Activated naive CD8-positive, alpha-beta T cell treated with anti-CD3 and anti-CD28 coated beads for 36 hours (primary cell): ENCODE measurements at regions not wholly inside any gene's neighbourhood (a gene's known extent, or its start where the extent isn't known, plus 50 kb on each side); places are given as distances from the start of the nearest gene placed in this dataset.

ENCODE experiments used
- DNase-seq: peaks from one replicate; pipeline ENCODE4 v3.0.0; 2021
- H3K27ac Mint-ChIP-seq: one replicate; pipeline ENCODE4 v1.8.0; 2022; ENCODE audit warnings: mild to moderate bottlenecking, moderate library complexity, mixed read lengths
- H3K27me3 Mint-ChIP-seq: one replicate; pipeline ENCODE4 v1.8.0; 2022; ENCODE audit warnings: mild to moderate bottlenecking, mixed read lengths
- H3K36me3 Mint-ChIP-seq: one replicate; pipeline ENCODE4 v1.8.0; 2021; ENCODE audit warnings: mild to moderate bottlenecking, mixed read lengths
- H3K4me1 Mint-ChIP-seq: one replicate; pipeline ENCODE4 v1.8.0; 2021; ENCODE audit warnings: mixed read lengths
- H3K4me3 Mint-ChIP-seq: one replicate; pipeline ENCODE4 v1.8.0; 2022; ENCODE audit warnings: mild to moderate bottlenecking, moderate library complexity, mixed read lengths
- H3K9me3 Mint-ChIP-seq: one replicate; pipeline ENCODE4 v1.8.0; 2022; ENCODE audit warnings: mixed read lengths

DNA sequence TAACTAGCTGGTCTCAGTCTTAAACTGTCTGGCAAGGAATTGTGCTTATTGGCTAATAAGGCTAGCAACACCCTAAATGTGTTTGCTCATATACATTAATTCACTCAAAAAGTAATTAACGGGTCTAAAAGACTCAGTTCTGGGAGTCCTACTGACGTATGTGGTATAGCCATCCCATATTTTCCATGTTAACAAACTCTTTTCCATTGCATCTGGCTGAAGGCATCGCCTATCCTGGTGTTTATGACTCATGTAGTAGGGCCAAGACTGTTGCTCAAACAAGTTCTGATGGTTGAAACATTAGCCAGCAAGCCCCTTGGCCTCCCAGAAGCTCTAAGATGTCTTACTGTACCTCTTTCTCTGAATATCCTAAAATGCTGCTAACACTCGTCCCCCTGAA, 98.5 kb downstream of the PHLDA1 start:
- H3K36me3 Mint-ChIP-seq, result no peaks in the 10 kb centered on the region
- no peaks in the 10 kb centered on the region for H3K9me3 Mint-ChIP-seq
- no peak overlapping the region for H3K4me3 Mint-ChIP-seq
- H3K4me1 Mint-ChIP-seq, result peaks cover 24% of the 10 kb centered on the region
- peak overlapping the region; percentile 83 for H3K27ac Mint-ChIP-seq
- no peak for DNase-seq
- H3K27me3 Mint-ChIP-seq, result peaks cover 7% of the 10 kb centered on the region

DNA sequence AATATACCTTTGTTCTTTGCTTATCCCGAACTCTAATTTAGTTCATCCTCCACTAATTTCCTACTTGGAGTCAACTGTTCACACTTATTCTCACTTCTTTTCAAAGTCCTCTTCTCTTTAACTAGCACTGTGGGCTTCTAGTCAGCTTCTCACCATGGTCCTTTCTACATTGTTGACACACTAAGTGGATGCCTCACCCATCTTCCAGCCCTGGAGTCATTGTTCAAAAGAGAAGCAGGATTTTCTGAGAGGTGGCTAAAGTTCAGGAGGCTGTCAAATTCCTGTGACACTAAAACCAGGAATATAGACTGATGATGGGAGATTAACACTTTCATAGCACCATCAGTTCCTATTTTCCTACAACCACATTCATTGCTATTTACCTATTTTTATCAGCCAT, 99.3 kb downstream of the PHLDA1 start:
- Mint-ChIP-seq H3K4me1 (peaks cover 24% of the 10 kb centered on the region), H3K27ac (peak overlapping the region; percentile 1), H3K9me3 (peaks cover under 1% of the 10 kb centered on the region), H3K36me3 (no peaks in the 10 kb centered on the region), H3K4me3 (no peak overlapping the region), H3K27me3 (peaks cover 7% of the 10 kb centered on the region)
- no peak for DNase-seq

DNA sequence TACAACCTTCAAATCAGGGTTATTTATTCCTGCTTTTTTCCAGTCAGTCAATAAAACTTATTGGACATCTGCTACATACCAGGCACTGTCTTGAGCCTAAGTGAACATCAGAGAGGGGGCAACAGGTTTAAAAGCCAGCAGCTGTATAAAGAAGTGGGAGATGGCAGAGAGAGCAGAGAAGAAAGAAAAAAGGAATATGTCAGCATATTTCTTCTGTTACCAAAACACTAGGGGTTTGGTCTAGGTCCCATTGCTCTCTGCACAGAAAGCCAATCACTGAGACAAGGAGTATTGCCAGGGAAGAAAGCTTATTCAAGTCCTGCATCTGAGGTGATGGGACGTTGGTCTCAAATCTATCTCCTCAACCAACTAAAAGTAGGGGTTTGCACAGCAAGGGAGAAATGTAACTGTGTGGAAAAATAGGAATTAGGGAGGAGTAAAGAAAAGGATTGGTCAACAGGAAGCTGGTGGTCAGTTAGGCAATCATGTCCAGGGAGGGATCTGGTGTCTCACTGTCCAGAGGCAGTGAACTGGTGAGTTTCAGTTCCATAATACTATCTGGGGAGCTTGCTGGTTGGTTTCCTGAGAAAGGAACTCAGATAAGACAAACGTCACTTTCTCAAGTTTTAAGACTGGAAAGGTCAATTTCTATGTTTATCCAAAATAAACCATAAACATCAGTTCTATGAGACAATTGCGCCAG, 107.5 kb downstream of the PHLDA1 start:
- Mint-ChIP-seq H3K36me3 (peaks cover 15% of the 10 kb centered on the region), H3K9me3 (peaks cover 36% of the 10 kb centered on the region), H3K4me1 (peaks cover 10% of the 10 kb centered on the region), H3K4me3 (no peak overlapping the region), H3K27ac (peak overlapping the region; percentile 19), H3K27me3 (peaks cover 2% of the 10 kb centered on the region)
- no peak for DNase-seq

DNA sequence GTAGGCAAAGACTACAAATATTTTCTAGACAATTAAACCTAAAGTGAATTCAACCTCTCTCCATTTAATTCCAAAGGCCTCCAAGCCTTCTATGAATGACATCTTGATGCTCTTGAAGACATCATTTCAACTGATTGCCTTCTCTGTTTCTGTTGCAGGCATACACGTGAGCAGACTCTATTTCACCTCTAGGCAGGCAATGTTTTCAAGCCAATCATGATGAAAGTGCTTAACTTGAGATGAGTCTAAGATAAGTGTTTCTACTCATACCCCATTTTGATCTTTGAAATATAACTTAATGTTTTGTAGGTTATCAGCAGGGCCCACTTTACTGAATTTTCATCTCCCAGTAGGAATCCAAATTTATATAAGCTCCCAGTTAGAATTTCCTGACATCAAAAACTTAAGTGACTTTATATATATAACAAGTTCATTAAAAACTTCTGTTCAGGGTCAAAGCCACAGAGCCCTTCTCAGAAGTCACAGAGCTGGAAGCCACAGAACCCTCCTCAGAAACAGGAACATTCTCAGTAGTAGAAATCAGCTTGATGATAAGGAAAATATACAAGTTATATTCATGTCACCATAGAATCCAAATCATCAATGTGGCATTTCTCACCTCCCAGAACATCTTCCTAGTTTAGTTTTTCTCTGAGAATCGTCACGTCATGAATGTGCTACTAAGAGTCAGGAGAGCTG, 108.5 kb downstream of the PHLDA1 start:
- H3K36me3 Mint-ChIP-seq, result peaks cover 15% of the 10 kb centered on the region
- H3K4me1 Mint-ChIP-seq, result peaks cover 10% of the 10 kb centered on the region
- DNase-seq, result no peak
- H3K9me3 Mint-ChIP-seq, result peaks cover 36% of the 10 kb centered on the region
- peak overlapping the region; percentile 36 for H3K27ac Mint-ChIP-seq
- H3K4me3 Mint-ChIP-seq, result no peak overlapping the region
- no peaks in the 10 kb centered on the region for H3K27me3 Mint-ChIP-seq

DNA sequence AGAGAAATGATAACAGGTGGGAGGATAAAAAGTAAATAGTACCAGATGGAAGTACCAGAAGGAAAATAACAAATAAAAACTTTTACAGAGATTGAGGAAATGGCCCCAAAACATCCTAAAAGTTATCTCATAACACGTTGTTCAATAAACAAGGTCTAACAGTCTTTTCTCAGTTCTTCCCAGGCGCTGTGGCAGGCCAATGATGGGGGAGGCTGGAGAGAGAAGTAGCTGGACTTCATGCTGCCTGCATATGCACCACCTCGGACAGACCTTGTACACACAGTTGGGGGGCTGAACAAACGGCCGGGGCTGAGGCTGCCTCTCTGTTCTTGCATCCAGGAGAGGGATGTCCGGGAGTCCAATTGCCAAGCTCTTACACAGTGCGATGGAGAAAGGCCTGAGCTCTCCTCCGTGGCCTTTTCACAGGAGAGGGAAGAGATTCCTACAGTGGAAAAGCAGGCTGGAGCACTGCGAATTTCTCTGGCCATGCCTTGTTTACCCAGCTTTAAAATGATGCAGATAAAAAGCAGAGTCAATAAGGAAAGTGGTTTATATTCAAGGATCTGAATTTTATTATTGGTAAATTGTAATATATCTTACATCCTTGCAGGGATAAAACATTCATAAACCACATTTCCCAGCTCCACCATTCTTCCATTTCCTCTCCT, 109.8 kb downstream of the PHLDA1 start:
- peaks cover 33% of the 10 kb centered on the region for H3K9me3 Mint-ChIP-seq
- H3K36me3 Mint-ChIP-seq, result peaks cover 15% of the 10 kb centered on the region
- H3K4me1 Mint-ChIP-seq, result peaks cover 18% of the 10 kb centered on the region
- no peak for DNase-seq
- H3K27me3 Mint-ChIP-seq, result no peaks in the 10 kb centered on the region
- H3K4me3 Mint-ChIP-seq, result no peak overlapping the region
- H3K27ac Mint-ChIP-seq, result no peak overlapping the region

DNA sequence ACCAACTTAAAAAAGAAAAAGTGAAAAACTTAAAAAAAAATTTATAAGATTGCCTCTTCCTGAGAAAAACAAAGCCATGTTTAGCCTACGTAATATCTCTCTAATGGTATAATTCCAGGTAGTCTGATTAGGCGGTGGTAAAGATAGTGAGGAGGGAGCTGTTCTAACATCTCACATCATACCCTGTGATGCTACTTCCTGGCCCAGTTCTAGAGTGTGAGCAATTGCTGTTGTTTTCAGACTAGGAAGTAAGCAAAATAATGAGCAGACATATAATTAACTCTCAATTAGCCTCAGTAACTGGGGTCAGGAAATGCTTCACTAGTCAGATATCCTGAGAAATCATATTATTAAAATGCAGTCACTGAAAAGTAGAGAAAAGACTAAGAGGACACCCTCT, 113.9 kb downstream of the PHLDA1 start:
- Mint-ChIP-seq H3K27me3 (no peaks in the 10 kb centered on the region), H3K4me1 (peaks cover 31% of the 10 kb centered on the region), H3K4me3 (no peak overlapping the region), H3K9me3 (peaks cover 2% of the 10 kb centered on the region), H3K36me3 (peaks cover 4% of the 10 kb centered on the region), H3K27ac (no peak overlapping the region)
- no peak for DNase-seq

DNA sequence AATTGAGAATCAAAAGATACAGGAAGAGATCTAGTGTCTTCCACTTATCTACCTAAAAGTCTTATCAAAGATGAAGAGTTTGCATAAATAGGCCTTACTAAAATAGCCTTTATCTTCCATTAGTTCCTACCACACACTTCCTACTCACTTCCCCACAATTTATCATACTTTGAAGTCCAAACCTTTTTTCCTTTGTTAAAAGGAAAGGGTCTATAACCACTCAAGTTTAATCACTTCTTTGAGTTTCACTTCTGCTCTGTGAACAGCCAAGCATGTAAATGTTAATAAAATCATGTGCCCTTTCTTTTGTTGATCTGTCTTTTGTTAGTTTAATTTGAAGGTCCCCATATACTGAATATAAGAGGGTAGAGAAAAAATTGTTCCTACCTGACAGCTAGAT, 114.5 kb downstream of the PHLDA1 start:
- Mint-ChIP-seq H3K4me1 (peaks cover 31% of the 10 kb centered on the region), H3K36me3 (peaks cover 2% of the 10 kb centered on the region), H3K27me3 (no peaks in the 10 kb centered on the region), H3K9me3 (no peaks in the 10 kb centered on the region), H3K4me3 (no peak overlapping the region), H3K27ac (peak overlapping the region; percentile 49)
- DNase-seq, result no peak

DNA sequence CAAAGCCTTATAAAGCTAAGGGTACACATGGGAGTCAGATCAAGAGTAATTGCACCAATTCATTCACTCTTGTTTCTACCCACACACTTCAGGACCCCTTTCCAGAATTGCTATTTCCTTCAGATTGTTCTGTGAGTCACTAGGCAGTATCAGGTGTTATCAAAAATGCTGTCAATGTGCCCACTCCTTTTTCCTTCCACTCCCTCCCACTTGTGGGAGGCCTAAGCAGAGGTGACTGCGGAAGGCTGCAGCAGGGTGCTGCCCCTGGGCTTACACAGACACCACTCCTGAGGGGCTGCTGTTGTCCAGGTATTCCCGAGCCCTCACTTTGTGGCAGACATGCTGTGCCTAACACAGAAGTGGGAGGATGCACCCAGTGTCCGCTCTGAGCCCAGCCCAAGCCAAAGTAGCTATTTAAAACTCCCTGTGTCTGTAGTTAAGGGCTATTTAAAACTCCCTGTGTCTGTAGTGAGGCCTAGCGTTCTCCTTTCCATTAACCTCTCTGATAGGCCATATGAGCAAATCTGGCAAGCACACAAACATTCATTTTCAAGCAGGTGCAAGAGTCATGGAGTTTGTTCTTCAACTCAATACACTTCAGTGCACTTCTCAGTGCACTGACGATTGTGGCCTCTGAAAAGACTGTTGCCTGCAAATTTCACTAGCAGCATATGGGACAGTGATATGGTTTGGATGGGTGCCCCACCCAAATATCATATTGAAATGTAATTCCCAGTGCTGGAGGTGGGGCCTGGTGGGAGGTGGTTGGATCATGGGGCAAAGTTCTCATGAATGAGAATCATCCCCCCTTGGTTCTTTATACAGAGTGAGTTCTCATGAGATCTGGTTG, 117.8 kb downstream of the PHLDA1 start:
- Mint-ChIP-seq H3K27me3 (peaks cover 4% of the 10 kb centered on the region), H3K36me3 (peaks cover 4% of the 10 kb centered on the region), H3K9me3 (no peaks in the 10 kb centered on the region), H3K4me1 (peaks cover 40% of the 10 kb centered on the region), H3K4me3 (peak overlapping the region; percentile 12), H3K27ac (peak overlapping the region; percentile 89)
- peak; percentile 72 for DNase-seq

DNA sequence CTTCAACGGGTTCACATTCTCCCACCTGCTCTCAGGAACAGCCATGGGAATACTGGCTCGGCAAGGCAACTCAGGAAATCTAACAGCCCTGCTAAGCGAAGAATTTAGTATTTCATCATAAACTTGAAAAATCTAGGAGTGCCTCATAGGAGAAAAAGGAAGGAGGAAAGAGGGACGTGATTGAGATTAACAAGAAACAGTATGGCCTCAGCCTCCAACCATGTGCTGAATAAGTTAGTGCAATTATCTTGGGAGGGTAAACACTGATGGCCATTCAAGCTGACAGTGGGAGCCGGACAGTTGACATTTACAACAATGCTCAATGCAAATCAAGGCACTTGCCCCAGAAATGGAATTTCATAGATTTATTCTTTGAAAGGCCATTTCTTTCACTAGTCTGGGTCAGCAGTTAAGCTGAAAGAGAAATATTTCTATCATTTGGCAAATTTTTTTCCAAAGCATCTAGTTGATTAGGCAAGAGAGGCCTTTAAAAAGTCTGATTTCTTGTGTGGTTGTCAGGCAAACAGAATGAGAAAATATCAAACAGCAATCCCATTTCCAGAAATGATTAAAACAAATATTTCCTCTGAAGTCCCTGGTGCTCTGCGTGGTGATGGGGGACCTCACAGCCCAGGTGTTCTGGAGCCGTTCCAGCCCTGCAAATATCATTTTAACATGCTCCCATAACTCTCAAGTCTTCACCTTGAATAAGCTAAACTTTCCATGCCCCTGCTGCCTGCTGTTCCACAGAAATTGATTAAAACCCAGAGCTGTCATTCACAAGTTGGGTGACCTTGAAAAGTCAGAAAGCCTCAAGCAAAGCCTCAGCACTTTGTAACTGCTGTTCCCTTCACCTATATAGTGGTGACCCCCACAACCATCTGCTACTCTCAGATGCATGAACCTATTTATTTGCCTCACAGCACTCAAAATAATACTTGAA, 121.6 kb downstream of the PHLDA1 start:
- no peak for DNase-seq
- Mint-ChIP-seq H3K4me3 (no peak overlapping the region), H3K27ac (no peak overlapping the region), H3K9me3 (no peaks in the 10 kb centered on the region), H3K27me3 (peaks cover 7% of the 10 kb centered on the region), H3K36me3 (peaks cover 4% of the 10 kb centered on the region), H3K4me1 (peaks cover 29% of the 10 kb centered on the region)

DNA sequence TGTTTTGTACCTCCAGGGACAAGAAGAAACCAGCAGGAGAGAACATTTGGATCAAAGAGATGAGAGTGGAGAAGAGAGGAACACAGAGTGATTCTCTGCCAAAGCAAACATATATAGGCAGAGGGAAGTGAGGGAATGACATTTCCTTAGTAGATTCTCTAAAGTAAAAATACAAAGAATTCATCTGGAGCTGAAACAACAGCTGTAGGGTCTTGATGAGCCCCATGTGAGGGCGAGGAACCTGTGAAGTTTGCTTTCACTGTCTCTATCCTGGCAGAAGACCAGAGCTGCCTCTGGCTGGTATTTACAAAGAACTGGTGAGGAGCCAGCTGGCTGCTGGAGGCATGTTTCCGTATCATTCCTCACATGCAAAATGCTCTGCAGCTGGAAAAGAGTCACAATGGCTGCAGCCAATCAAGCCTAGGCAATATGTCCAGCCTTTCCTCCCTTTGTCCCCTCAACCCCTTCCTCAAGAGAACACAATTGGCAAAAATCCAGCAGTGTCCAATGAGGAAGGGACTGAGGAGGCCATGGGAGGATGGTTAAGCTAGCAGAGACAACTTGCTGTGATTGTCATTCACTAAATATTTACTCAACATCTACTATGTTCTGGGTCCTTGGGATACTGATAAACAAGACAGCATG, 122.5 kb downstream of the PHLDA1 start:
- DNase-seq, result no peak
- Mint-ChIP-seq H3K27ac (no peak overlapping the region), H3K4me1 (peaks cover 23% of the 10 kb centered on the region), H3K4me3 (no peak overlapping the region), H3K27me3 (peaks cover 7% of the 10 kb centered on the region), H3K36me3 (peaks cover 3% of the 10 kb centered on the region), H3K9me3 (no peaks in the 10 kb centered on the region)

DNA sequence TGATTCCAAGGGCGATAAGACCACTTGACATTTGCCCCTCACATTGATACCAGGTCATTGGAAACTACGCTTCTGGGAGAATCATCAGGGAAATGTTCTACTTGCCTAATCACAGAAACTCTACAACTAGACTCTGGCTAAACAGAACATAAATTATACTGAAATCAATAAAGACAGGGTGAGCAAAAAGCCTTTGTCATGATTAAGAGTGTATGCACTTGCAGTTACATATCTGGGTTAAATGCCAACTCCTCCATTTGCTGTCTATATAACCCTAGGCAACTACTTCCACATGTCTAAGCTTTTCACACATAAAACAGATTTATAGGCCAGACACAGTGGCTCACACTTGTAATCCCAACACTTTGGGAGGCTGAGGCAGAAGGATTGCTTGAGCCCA, 125.7 kb downstream of the PHLDA1 start:
- Mint-ChIP-seq H3K9me3 (no peaks in the 10 kb centered on the region), H3K4me1 (peaks cover 9% of the 10 kb centered on the region), H3K4me3 (no peak overlapping the region), H3K36me3 (peaks cover 3% of the 10 kb centered on the region), H3K27ac (no peak overlapping the region), H3K27me3 (peaks cover 12% of the 10 kb centered on the region)
- DNase-seq, result no peak

DNA sequence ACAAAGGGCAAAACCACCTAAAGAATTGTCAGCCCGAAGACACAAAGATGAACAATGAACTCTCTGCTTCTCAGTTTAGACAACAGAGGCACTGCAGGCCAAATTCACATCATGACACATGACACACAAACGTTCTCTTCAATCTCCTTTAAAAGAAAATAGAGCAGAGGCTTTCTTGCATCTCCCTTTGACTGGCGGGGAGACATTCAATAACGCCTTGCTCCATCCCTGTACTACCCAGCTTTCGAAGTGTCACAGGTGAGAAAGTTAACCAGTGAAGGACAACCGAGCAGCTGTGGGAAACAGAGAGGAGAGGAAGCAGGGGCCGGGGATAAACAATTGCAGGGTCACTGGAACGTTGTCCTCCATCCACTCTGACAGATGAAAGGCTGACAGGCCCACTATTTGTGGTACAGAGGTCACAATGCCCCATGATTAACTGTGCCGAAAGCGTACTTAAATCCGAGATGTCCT, 130.8 kb downstream of the PHLDA1 start:
- H3K36me3 Mint-ChIP-seq, result no peaks in the 10 kb centered on the region
- no peaks in the 10 kb centered on the region for H3K9me3 Mint-ChIP-seq
- H3K27ac Mint-ChIP-seq, result no peak overlapping the region
- DNase-seq, result no peak
- no peaks in the 10 kb centered on the region for H3K4me1 Mint-ChIP-seq
- H3K4me3 Mint-ChIP-seq, result no peak overlapping the region
- H3K27me3 Mint-ChIP-seq, result peaks cover 23% of the 10 kb centered on the region

DNA sequence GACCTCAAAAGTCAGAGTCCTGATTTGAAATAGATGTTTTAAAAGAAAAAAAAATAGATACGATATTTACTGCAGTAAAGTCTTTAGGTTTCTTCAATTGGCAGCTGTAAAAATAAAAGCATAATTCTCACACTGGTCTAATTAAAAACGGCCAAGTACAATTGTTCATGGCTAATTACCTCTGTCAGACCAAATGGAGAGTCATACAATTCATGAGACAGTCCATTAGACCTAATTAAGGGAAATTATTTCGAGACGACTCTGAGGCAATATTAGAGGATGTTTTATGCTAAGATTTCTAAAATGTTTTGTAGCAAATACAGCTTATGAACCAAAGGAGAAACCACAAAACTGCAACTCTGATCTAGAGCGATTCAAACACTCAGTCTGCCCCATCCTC, 131.3 kb downstream of the PHLDA1 start:
- H3K36me3 Mint-ChIP-seq, result no peaks in the 10 kb centered on the region
- no peak overlapping the region for H3K4me3 Mint-ChIP-seq
- peaks cover under 1% of the 10 kb centered on the region for H3K4me1 Mint-ChIP-seq
- H3K27me3 Mint-ChIP-seq, result peaks cover 28% of the 10 kb centered on the region
- no peak overlapping the region for H3K27ac Mint-ChIP-seq
- no peaks in the 10 kb centered on the region for H3K9me3 Mint-ChIP-seq
- no peak for DNase-seq
